IMR-90 (cell line): ENCODE measurements at regions not wholly inside any gene's neighbourhood (a gene's known extent, or its start where the extent isn't known, plus 50 kb on each side); places are given as distances from the start of the nearest gene placed in this dataset.

Source experiments
- ATAC-seq: fragments of 200-7000 bp; cut with Tn5 transposase; 2 replicates; pipeline ENCODE4 v1.9.1; 2020; ENCODE audit warnings: low read depth, mild to moderate bottlenecking, moderate library complexity
- BruUV-seq: library from RNA; stranded (reverse); fragments of 400-500 nt; replicated peaks from 2 replicates; lab custom pipeline; 2021; lab: Mats Ljungman, UMichigan
- CTCF ChIA-PET: fragments of 300-600 bp; formaldehyde crosslinking; extraction: SDS; loops from one replicate; lab custom pipeline; 2021; ENCODE audit warnings: antibody characterized with exemption; lab: Yijun Ruan, JAX
- POLR2A ChIA-PET: fragments of 300-600 bp; sonication (Branson Sonifier 250); formaldehyde crosslinking; loops from one replicate; lab custom pipeline; 2022; ENCODE audit warnings: antibody characterized with exemption; ENCODE audit not compliant: unreplicated experiment; lab: Charles Lee
- DNase-seq: peaks from one replicate; pipeline ENCODE4 v3.0.0; 2013
- H2AFZ ChIP-seq: replicated peaks from 2 replicates; pipeline ENCODE3; 2013; ENCODE audit warnings: low read length, mild to moderate bottlenecking; ENCODE audit not compliant: poor library complexity
- H2AK5ac ChIP-seq: 2 replicates; pipeline ENCODE4 v1.6.1; 2013; ENCODE audit warnings: low read depth, low read length, inconsistent platforms
- H2AK9ac ChIP-seq: replicated peaks from 2 replicates; pipeline ENCODE3; 2013; ENCODE audit warnings: mild to moderate bottlenecking, low read depth, low read length, moderate library complexity; ENCODE audit not compliant: poor library complexity
- H2BK120ac ChIP-seq: 2 replicates; pipeline ENCODE4 v1.6.1; 2013; ENCODE audit warnings: low read depth, low read length, inconsistent platforms
- H2BK15ac ChIP-seq: 3 replicates; pipeline ENCODE4 v1.6.1; 2013; ENCODE audit warnings: low read depth, low read length, inconsistent platforms
- H2BK20ac ChIP-seq: 2 replicates; pipeline ENCODE4 v1.6.1; 2013; ENCODE audit warnings: low read depth, mild to moderate bottlenecking, inconsistent platforms, low read length, moderate library complexity
- H2BK5ac ChIP-seq: 2 replicates; pipeline ENCODE4 v1.6.1; 2013; ENCODE audit warnings: mild to moderate bottlenecking, low read depth, low read length, inconsistent platforms; ENCODE audit not compliant: poor library complexity, severe bottlenecking
- H3K14ac ChIP-seq: replicated peaks from 2 replicates; pipeline ENCODE4 v1.6.1; 2013; ENCODE audit warnings: low read depth, low read length, inconsistent platforms
- H3K18ac ChIP-seq: 2 replicates; pipeline ENCODE4 v1.6.1; 2013; ENCODE audit warnings: low read depth, low read length, control low read depth
- H3K23ac ChIP-seq: 2 replicates; pipeline ENCODE4 v1.6.1; 2013; ENCODE audit warnings: low read depth, low read length, inconsistent platforms
- H3K27ac ChIP-seq: 2 replicates; pipeline ENCODE4 v1.5.1; 2013; ENCODE audit warnings: mild to moderate bottlenecking, control low read depth, low read length; ENCODE audit not compliant: insufficient read depth
- H3K27me3 ChIP-seq: 2 replicates; pipeline ENCODE4 v1.6.1; 2013; ENCODE audit warnings: low read length; ENCODE audit not compliant: control insufficient read depth, insufficient read depth
- H3K36me3 ChIP-seq: 2 replicates; pipeline ENCODE4 v1.6.1; 2013; ENCODE audit warnings: low read length, mixed read lengths; ENCODE audit not compliant: control insufficient read depth, insufficient read depth
- H3K4ac ChIP-seq: 2 replicates; pipeline ENCODE4 v1.6.1; 2013; ENCODE audit warnings: low read depth, low read length, inconsistent platforms
- H3K4me1 ChIP-seq: 2 replicates; pipeline ENCODE4 v1.6.1; 2013; ENCODE audit warnings: low read length, mixed read lengths; ENCODE audit not compliant: control insufficient read depth, insufficient read depth
- H3K4me2 ChIP-seq: 2 replicates; pipeline ENCODE4 v1.6.1; 2013; ENCODE audit warnings: low read depth, mild to moderate bottlenecking, control low read depth, low read length, moderate library complexity
- H3K4me3 ChIP-seq: 2 replicates; pipeline ENCODE4 v1.5.1; 2013; ENCODE audit warnings: low read depth, mild to moderate bottlenecking, control low read depth, low read length, moderate library complexity; ENCODE audit not compliant: insufficient read depth
- H3K56ac ChIP-seq: 2 replicates; pipeline ENCODE4 v1.6.1; 2013; ENCODE audit warnings: low read length, inconsistent platforms; ENCODE audit not compliant: insufficient read depth; ENCODE audit errors: extremely low read depth
- H3K79me1 ChIP-seq, 2 experiments: 2 replicates each; pipeline ENCODE4 v1.6.1; 2013; ENCODE audit warnings: low read length in 2 of 2, inconsistent platforms in 1 of 2, low read depth in 1 of 2
- H3K9ac ChIP-seq: 2 replicates; pipeline ENCODE4 v1.6.1; 2013; ENCODE audit warnings: low read depth, low read length, control low read depth
- H3K9me1 ChIP-seq: 2 replicates; pipeline ENCODE4 v1.6.1; 2013; ENCODE audit warnings: low read length, inconsistent platforms; ENCODE audit not compliant: insufficient read depth
- H3K9me3 ChIP-seq: 2 replicates; pipeline ENCODE4 v1.6.1; 2013; ENCODE audit warnings: low read length; ENCODE audit not compliant: control insufficient read depth, insufficient read depth
- H4K20me1 ChIP-seq: 2 replicates; pipeline ENCODE4 v1.6.1; 2013; ENCODE audit warnings: low read length, inconsistent platforms; ENCODE audit not compliant: insufficient read depth
- H4K5ac ChIP-seq: 2 replicates; pipeline ENCODE4 v1.6.1; 2013; ENCODE audit warnings: mild to moderate bottlenecking, low read depth, low read length, control low read depth
- H4K8ac ChIP-seq, 2 experiments: 2 replicates each; pipeline ENCODE4 v1.6.1; 2013; ENCODE audit warnings: low read depth in 2 of 2, low read length in 2 of 2, control low read depth in 1 of 2, inconsistent platforms in 1 of 2
- H4K91ac ChIP-seq: 2 replicates; pipeline ENCODE4 v1.6.1; 2013; ENCODE audit warnings: low read depth, low read length, inconsistent platforms; ENCODE audit not compliant: insufficient read depth
- BHLHE40 ChIP-seq: fragments of 150-350 bp; IDR thresholded peaks from 2 replicates; pipeline ENCODE4 v1.6.1; 2016; ENCODE audit warnings: mild to moderate bottlenecking, low read depth, low read length
- CEBPB ChIP-seq: IDR thresholded peaks from 2 replicates; pipeline ENCODE4 v1.6.1; 2012; ENCODE audit warnings: low read depth, low read length, improper control_type of control experiment
- CHD1 ChIP-seq: IDR thresholded peaks from 2 replicates; pipeline ENCODE4 v1.6.1; 2012; ENCODE audit warnings: low read depth, low read length, improper control_type of control experiment
- FOS ChIP-seq: fragments of 150-350 bp; IDR thresholded peaks from 2 replicates; pipeline ENCODE4 v1.6.1; 2016; ENCODE audit warnings: low read depth, low read length
- MAFK ChIP-seq: IDR thresholded peaks from 2 replicates; pipeline ENCODE4 v1.6.1; 2012; ENCODE audit warnings: low read depth, low read length, improper control_type of control experiment
- MAZ ChIP-seq: IDR thresholded peaks from 2 replicates; pipeline ENCODE4 v1.6.1; 2012; ENCODE audit warnings: low read depth, mild to moderate bottlenecking, low read length, improper control_type of control experiment, moderate library complexity, borderline replicate concordance
- MXI1 ChIP-seq: IDR thresholded peaks from 2 replicates; pipeline ENCODE4 v1.6.1; 2012; ENCODE audit warnings: low read depth, mild to moderate bottlenecking, low read length, moderate library complexity, borderline replicate concordance
- NFE2L2 ChIP-seq: fragments of 150-350 bp; IDR thresholded peaks from 2 replicates; pipeline ENCODE4 v1.6.1; 2016; ENCODE audit warnings: low read depth, mild to moderate bottlenecking, low read length
- POLR2A ChIP-seq: IDR thresholded peaks from 2 replicates; pipeline ENCODE4 v1.6.1; 2012; ENCODE audit warnings: mild to moderate bottlenecking, low read depth, low read length
- RAD21 ChIP-seq: IDR thresholded peaks from 2 replicates; pipeline ENCODE4 v1.6.1; 2012; ENCODE audit warnings: low read length, improper control_type of control experiment
- RCOR1 ChIP-seq: IDR thresholded peaks from 2 replicates; pipeline ENCODE4 v1.6.1; 2012; ENCODE audit warnings: mild to moderate bottlenecking, low read length, improper control_type of control experiment; ENCODE audit not compliant: insufficient replicate concordance
- RFX5 ChIP-seq: IDR thresholded peaks from 2 replicates; pipeline ENCODE4 v1.8.0; 2012; ENCODE audit warnings: low read depth, mild to moderate bottlenecking, low read length, moderate library complexity
- SMC3 ChIP-seq: fragments of 150-350 bp; IDR thresholded peaks from 2 replicates; pipeline ENCODE4 v1.6.1; 2016; ENCODE audit warnings: low read depth, mild to moderate bottlenecking, antibody characterized with exemption, low read length, moderate library complexity
- WGBS, 2 experiments: methylation state at CpG; one replicate each; pipeline versions ENCODE4 v1.1.5 to v1.1.7; 2013; ENCODE audit warnings: missing lambda C conversion rate in 2 of 2; ENCODE audit not compliant: insufficient read length in 1 of 2; ENCODE audit errors: extremely low coverage in 2 of 2; 5-methylcytosine and 5-hydroxymethylcytosine counted together
- dilution Hi-C: fragments of 300-500 bp; cut with HindIII; formaldehyde crosslinking; loops from one replicate; pipeline ENCODE4 v1.14.3; 2018; ENCODE audit warnings: low sequenced_read_pairs; ENCODE audit not compliant: unreplicated experiment
- in situ Hi-C: fragments of 300-500 bp; cut with MboI; formaldehyde crosslinking; loops from 3 replicates; pipeline ENCODE4 v1.14.3; 2019; ENCODE audit warnings: low sequenced_read_pairs, inconsistent platforms, mixed read lengths
- intact Hi-C: fragments of 100-400 bp; cut with micrococcal nuclease; formaldehyde crosslinking; loops from 2 replicates; pipeline ENCODE4 v1.10.0; 2022
- TF ChIP-seq, protein P1 (sequence below): conservative IDR thresholded peaks from 2 replicates; pipeline ENCODE4 v1.5.1; 2012; ENCODE audit warnings: mild to moderate bottlenecking, low read depth, low read length, improper control_type of control experiment
- TF ChIP-seq, protein P2 (sequence below): fragments of 150-350 bp; IDR thresholded peaks from 2 replicates; pipeline ENCODE4 v1.6.1; 2016; ENCODE audit warnings: low read depth, mild to moderate bottlenecking, low read length, moderate library complexity, borderline replicate concordance
- TF ChIP-seq, protein P3 (sequence below): fragments of 150-350 bp; IDR thresholded peaks from 2 replicates; pipeline ENCODE4 v1.6.1; 2017; ENCODE audit warnings: mild to moderate bottlenecking, antibody characterized with exemption, low read length, low read depth

DNA sequence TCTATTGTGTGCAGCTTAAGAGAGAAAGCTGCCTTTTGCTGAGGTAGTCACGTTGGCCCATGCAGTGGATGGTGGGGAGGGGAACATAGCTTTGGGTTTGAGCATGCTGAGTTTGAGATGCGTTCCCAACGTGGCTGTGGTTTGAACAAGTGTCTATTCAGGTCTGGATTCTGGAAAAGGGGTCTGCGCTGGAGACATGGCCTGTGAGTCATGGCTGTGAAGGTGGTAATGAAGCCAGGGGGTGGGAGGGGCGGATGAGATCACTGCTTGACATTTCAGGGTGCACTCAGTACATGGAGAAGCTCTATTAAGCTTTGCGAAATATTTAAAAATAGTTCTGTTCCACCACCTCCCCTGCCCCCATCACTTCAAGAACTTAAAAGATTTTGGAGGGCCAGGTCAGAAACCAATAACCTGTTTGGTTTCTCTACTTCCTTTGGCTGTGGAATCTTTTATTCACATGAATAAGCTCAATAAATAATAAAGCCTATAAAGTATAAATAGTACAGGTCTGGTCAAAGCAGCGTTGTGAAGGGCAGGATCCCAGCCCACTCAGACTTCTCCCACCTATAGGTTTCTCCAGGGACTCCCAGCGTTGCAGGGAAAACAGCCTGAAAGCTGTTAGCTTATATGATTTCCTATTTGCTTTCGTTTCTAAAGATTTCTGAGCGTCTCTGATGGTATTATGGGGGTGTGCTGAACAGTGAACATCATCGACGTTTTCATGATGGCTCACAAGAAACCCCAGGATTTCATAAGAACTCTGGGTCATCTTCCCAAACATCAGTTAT lies 189.9 kb downstream of the NSG2 start:
- intact Hi-C loops: no loop called here
- Histone ChIP-seq H2AFZ (no peak overlapping the region), H3K9me3 (peaks cover 23% of the 10 kb centered on the region), H4K91ac (no peak overlapping the region), H4K20me1 (no peaks in the 10 kb centered on the region), H3K14ac (no peak overlapping the region), H3K36me3 (no peaks in the 10 kb centered on the region), H3K4me1 (no peaks in the 10 kb centered on the region), H3K79me1 (no peaks in the 10 kb centered on the region), H3K27me3 (no peaks in the 10 kb centered on the region), H2AK9ac (no peak overlapping the region), H3K18ac (no peak overlapping the region), H2BK5ac (no peak overlapping the region), H3K56ac (no peak overlapping the region), H3K4ac (no peak overlapping the region), H4K5ac (no peak overlapping the region), H2BK120ac (no peak overlapping the region), H3K27ac (no peak overlapping the region), H3K9me1 (no peaks in the 10 kb centered on the region), H3K23ac (no peak overlapping the region), H3K9ac (no peak overlapping the region), H3K4me3 (no peak overlapping the region), H2AK5ac (no peak overlapping the region), H3K4me2 (no peak overlapping the region), H4K8ac (no peak overlapping the region), H2BK20ac (no peak overlapping the region), H2BK15ac (no peak overlapping the region)
- ChIA-PET CTCF (no interaction called here), POLR2A (no interaction called here)
- TF ChIP-seq CEBPB: no peak
- no peak for TF ChIP-seq SMC3
- no peak for TF ChIP-seq RFX5
- no peak for TF ChIP-seq MAZ
- TF ChIP-seq, protein P1, sequence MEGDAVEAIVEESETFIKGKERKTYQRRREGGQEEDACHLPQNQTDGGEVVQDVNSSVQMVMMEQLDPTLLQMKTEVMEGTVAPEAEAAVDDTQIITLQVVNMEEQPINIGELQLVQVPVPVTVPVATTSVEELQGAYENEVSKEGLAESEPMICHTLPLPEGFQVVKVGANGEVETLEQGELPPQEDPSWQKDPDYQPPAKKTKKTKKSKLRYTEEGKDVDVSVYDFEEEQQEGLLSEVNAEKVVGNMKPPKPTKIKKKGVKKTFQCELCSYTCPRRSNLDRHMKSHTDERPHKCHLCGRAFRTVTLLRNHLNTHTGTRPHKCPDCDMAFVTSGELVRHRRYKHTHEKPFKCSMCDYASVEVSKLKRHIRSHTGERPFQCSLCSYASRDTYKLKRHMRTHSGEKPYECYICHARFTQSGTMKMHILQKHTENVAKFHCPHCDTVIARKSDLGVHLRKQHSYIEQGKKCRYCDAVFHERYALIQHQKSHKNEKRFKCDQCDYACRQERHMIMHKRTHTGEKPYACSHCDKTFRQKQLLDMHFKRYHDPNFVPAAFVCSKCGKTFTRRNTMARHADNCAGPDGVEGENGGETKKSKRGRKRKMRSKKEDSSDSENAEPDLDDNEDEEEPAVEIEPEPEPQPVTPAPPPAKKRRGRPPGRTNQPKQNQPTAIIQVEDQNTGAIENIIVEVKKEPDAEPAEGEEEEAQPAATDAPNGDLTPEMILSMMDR: no peak
- TF ChIP-seq MXI1: no peak
- no peak for TF ChIP-seq RCOR1
- TF ChIP-seq NFE2L2: no peak
- TF ChIP-seq, protein P2, sequence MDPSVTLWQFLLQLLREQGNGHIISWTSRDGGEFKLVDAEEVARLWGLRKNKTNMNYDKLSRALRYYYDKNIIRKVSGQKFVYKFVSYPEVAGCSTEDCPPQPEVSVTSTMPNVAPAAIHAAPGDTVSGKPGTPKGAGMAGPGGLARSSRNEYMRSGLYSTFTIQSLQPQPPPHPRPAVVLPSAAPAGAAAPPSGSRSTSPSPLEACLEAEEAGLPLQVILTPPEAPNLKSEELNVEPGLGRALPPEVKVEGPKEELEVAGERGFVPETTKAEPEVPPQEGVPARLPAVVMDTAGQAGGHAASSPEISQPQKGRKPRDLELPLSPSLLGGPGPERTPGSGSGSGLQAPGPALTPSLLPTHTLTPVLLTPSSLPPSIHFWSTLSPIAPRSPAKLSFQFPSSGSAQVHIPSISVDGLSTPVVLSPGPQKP: no peak
- TF ChIP-seq, protein P3, sequence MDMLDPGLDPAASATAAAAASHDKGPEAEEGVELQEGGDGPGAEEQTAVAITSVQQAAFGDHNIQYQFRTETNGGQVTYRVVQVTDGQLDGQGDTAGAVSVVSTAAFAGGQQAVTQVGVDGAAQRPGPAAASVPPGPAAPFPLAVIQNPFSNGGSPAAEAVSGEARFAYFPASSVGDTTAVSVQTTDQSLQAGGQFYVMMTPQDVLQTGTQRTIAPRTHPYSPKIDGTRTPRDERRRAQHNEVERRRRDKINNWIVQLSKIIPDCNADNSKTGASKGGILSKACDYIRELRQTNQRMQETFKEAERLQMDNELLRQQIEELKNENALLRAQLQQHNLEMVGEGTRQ: no peak
- no peak for TF ChIP-seq BHLHE40
- no peak for TF ChIP-seq FOS
- no peak for TF ChIP-seq POLR2A
- TF ChIP-seq MAFK: no peak
- no peak for TF ChIP-seq CHD1
- TF ChIP-seq RAD21: no peak
- dilution Hi-C loops: no loop called here
- BruUV-seq: no TSS peak
- DNase-seq (no peak), ATAC-seq (no peak)
- in situ Hi-C loops: no loop called here
- WGBS, 2 experiments: 40% methylated on average over 1 of the region's 12 CpGs; no CpG with 5 or more reads in 1 of the 2 experiments
